Memory B cell (primary cell): ENCODE measurements at regions not wholly inside any gene's neighbourhood (a gene's known extent, or its start where the extent isn't known, plus 50 kb on each side); places are given as distances from the start of the nearest gene placed in this dataset.

ENCODE experiments used
- ATAC-seq: fragments of 150-1000 bp; cut with Tn5 transposase; 2 replicates; pipeline ENCODE4 v1.10.0; 2021; ENCODE audit warnings: low read depth, mild to moderate bottlenecking, moderate library complexity
- DNase-seq, 2 donors: peaks; one replicate each; pipeline ENCODE4 v3.0.0; 2022; ENCODE audit warnings: low spot score in 2 of 2
- H3K27ac Mint-ChIP-seq: one replicate; pipeline ENCODE4 v1.8.0; 2022; ENCODE audit warnings: mild to moderate bottlenecking, moderate library complexity, mixed read lengths
- H3K27me3 Mint-ChIP-seq: one replicate; pipeline ENCODE4 v1.8.0; 2022; ENCODE audit warnings: mixed read lengths
- H3K36me3 Mint-ChIP-seq: one replicate; pipeline ENCODE4 v1.8.0; 2022; ENCODE audit warnings: mild to moderate bottlenecking, mixed read lengths
- H3K4me1 Mint-ChIP-seq: one replicate; pipeline ENCODE4 v1.8.0; 2022; ENCODE audit warnings: mixed read lengths
- H3K4me3 Mint-ChIP-seq: one replicate; pipeline ENCODE4 v1.8.0; 2022; ENCODE audit warnings: mild to moderate bottlenecking, moderate library complexity, mixed read lengths
- H3K9me3 Mint-ChIP-seq: one replicate; pipeline ENCODE4 v1.8.0; 2022; ENCODE audit warnings: mixed read lengths

GRCh38 chr4:74613266-74613665 lies 168.3 kb downstream of the AREG start:
- H3K27ac Mint-ChIP-seq, result no peak overlapping the region

DNA sequence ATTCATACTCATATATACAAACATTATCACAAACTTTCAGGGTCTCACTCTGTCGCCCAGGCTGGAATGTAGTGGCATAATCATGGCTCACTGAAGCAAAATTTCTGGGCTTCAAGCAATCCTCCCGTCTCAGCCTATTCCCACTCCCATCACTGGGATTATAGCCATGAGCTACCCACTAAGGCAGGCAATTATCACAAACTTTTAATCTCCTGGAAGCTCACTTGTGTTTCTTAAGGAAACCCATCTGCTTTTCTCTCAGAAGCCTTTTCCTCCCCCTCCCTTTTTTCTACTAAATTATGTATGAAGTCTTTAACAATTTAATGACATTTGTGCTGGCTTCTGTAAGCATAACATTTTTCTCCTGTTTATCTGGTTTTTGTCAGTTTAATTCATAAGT lies 170.5 kb downstream of the AREG start:
- H3K4me3 Mint-ChIP-seq, result no peak overlapping the region
- ATAC-seq, result no peak
- H3K4me1 Mint-ChIP-seq, result no peaks in the 10 kb centered on the region

More at GRCh38 chr4:74613266-74613665, 168.3 kb downstream of the AREG start:
- no peak overlapping the region for H3K4me3 Mint-ChIP-seq
- H3K36me3 Mint-ChIP-seq, result no peaks in the 10 kb centered on the region
- DNase-seq (no peak), ATAC-seq (no peak)
- H3K4me1 Mint-ChIP-seq, result no peaks in the 10 kb centered on the region
- H3K27me3 Mint-ChIP-seq, result peaks cover 7% of the 10 kb centered on the region
- no peaks in the 10 kb centered on the region for H3K9me3 Mint-ChIP-seq

GRCh38 chr4:74618166-74618565 lies 173.2 kb downstream of the AREG start:
- peaks cover 7% of the 10 kb centered on the region for H3K27me3 Mint-ChIP-seq
- ATAC-seq (no peak), DNase-seq (no peak)
- H3K9me3 Mint-ChIP-seq, result no peaks in the 10 kb centered on the region
- no peaks in the 10 kb centered on the region for H3K36me3 Mint-ChIP-seq
- no peaks in the 10 kb centered on the region for H3K4me1 Mint-ChIP-seq
- H3K27ac Mint-ChIP-seq, result no peak overlapping the region
- no peak overlapping the region for H3K4me3 Mint-ChIP-seq

More for the DNA sequence above, 170.5 kb downstream of the AREG start:
- no peak overlapping the region for H3K27ac Mint-ChIP-seq
- peaks cover 8% of the 10 kb centered on the region for H3K27me3 Mint-ChIP-seq
- H3K36me3 Mint-ChIP-seq, result no peaks in the 10 kb centered on the region
- no peaks in the 10 kb centered on the region for H3K9me3 Mint-ChIP-seq
- no peak for DNase-seq

GRCh38 chr4:74618659-74619058 lies 173.7 kb downstream of the AREG start:
- Mint-ChIP-seq H3K36me3 (no peaks in the 10 kb centered on the region), H3K9me3 (no peaks in the 10 kb centered on the region), H3K4me3 (no peak overlapping the region), H3K4me1 (no peaks in the 10 kb centered on the region), H3K27ac (no peak overlapping the region), H3K27me3 (peaks cover 7% of the 10 kb centered on the region)
- no peak for DNase-seq
- ATAC-seq, result no peak

DNA sequence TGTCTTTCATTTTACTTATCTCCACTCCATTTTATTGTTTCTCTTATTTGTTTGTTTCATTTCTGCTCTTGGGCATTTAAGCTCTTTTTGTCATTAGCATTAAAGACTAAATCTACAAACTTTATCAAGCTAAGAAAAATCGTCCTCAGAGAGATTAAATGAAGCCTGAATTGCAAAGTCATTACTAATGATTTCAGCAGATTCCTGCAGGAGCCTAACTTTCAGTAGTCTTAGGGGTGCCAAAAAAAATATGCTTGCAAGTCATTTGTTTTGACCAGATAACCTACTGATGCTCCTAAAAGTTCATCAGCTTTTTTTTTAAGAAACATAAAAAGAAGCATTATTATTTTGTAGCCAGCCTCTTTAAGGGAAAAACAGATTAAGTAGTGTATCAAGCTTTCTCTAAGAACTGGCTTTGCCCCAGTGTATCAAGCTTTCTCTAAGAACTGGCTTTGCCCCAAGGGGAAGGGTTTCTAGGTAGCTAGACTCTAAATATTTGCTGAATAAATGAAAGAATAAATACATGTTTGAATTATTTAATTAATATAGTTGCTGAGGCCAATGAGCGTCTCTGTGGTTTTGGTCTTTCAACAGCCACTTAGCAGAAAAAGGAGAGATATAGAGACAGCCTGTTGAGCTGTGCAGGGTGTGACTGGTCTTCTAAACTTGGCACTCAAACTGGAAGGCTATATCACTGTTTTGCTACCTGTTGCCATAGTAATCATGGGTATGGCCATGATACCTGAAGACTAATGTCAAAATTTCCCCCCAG lies 174.2 kb downstream of the BTC start:
- H3K27me3 Mint-ChIP-seq, result peaks cover 4% of the 10 kb centered on the region
- DNase-seq (no peak), ATAC-seq (no peak)
- H3K9me3 Mint-ChIP-seq, result no peaks in the 10 kb centered on the region
- no peaks in the 10 kb centered on the region for H3K36me3 Mint-ChIP-seq
- H3K4me1 Mint-ChIP-seq, result no peaks in the 10 kb centered on the region
- no peak overlapping the region for H3K27ac Mint-ChIP-seq
- H3K4me3 Mint-ChIP-seq, result no peak overlapping the region

GRCh38 chr4:74621616-74622015 lies 172.7 kb downstream of the BTC start:
- Mint-ChIP-seq H3K4me3 (no peak overlapping the region), H3K27ac (no peak overlapping the region), H3K27me3 (peaks cover 4% of the 10 kb centered on the region), H3K9me3 (no peaks in the 10 kb centered on the region), H3K36me3 (no peaks in the 10 kb centered on the region), H3K4me1 (no peaks in the 10 kb centered on the region)
- ATAC-seq, result no peak
- no peak for DNase-seq

- H3K27ac Mint-ChIP-seq, result no peak overlapping the region
- peaks cover 4% of the 10 kb centered on the region for H3K27me3 Mint-ChIP-seq
- no peaks in the 10 kb centered on the region for H3K4me1 Mint-ChIP-seq
- ATAC-seq, result peak; percentile 61
- no peaks in the 10 kb centered on the region for H3K36me3 Mint-ChIP-seq
- peak in 1 of 2 donors; percentile 20 for DNase-seq
- H3K9me3 Mint-ChIP-seq, result no peaks in the 10 kb centered on the region
- H3K4me3 Mint-ChIP-seq, result no peak overlapping the region
Observed at GRCh38 chr4:74623041-74623440, 171.3 kb downstream of the BTC start.

DNA sequence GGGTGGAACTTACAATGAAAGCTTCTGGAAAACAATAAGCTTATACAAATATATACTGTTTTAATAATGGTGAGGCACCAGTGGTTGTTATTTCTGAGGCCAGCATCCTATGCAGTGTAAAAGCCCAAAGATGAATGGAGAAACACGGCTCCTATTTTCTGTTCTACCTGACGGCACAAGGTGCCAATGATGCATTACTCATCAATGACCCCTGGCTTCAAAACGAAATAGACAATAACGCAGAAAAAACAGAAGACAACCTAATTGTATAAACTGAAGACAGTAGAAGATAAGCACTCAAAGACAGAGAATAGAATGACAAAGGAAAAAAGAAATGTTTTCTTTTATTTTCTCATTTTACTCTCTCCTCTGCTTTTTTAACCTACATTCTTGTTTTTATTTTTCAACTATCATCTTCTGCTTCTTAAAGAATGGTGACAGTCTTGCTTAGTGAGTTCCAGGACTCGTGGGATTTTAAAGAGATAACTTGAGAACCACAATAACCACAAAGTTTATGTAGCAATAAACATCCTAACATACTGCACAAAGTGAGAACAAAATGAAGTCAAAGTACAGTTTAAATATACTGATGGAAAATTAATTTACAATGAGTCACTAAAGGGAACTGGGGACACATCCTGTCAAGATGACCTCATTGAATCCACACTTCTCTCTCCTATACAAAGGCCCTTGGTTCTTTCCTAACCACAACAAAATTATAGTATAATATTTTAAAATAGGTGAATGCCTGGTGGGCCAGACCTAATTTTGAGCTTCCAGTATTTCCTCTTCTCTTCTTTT lies 169.8 kb downstream of the BTC start:
- no peaks in the 10 kb centered on the region for H3K27me3 Mint-ChIP-seq
- no peaks in the 10 kb centered on the region for H3K4me1 Mint-ChIP-seq
- H3K4me3 Mint-ChIP-seq, result no peak overlapping the region
- no peak overlapping the region for H3K27ac Mint-ChIP-seq
- H3K36me3 Mint-ChIP-seq, result no peaks in the 10 kb centered on the region
- H3K9me3 Mint-ChIP-seq, result no peaks in the 10 kb centered on the region
- ATAC-seq (no peak), DNase-seq (no peak)

- no peak overlapping the region for H3K27ac Mint-ChIP-seq
- no peaks in the 10 kb centered on the region for H3K9me3 Mint-ChIP-seq
- ATAC-seq, result no peak
Observed at GRCh38 chr4:74625981-74626380, 168.3 kb downstream of the BTC start.

GRCh38 chr4:74627093-74627492 lies 167.2 kb downstream of the BTC start:
- Mint-ChIP-seq H3K4me3 (no peak overlapping the region), H3K27me3 (peaks cover 2% of the 10 kb centered on the region), H3K27ac (no peak overlapping the region), H3K4me1 (no peaks in the 10 kb centered on the region), H3K9me3 (no peaks in the 10 kb centered on the region), H3K36me3 (no peaks in the 10 kb centered on the region)
- no peak for DNase-seq
- no peak for ATAC-seq

More at GRCh38 chr4:74625981-74626380, 168.3 kb downstream of the BTC start:
- H3K4me1 Mint-ChIP-seq, result no peaks in the 10 kb centered on the region
- H3K27me3 Mint-ChIP-seq, result peaks cover 2% of the 10 kb centered on the region
- no peaks in the 10 kb centered on the region for H3K36me3 Mint-ChIP-seq
- DNase-seq, result no peak
- no peak overlapping the region for H3K4me3 Mint-ChIP-seq

DNA sequence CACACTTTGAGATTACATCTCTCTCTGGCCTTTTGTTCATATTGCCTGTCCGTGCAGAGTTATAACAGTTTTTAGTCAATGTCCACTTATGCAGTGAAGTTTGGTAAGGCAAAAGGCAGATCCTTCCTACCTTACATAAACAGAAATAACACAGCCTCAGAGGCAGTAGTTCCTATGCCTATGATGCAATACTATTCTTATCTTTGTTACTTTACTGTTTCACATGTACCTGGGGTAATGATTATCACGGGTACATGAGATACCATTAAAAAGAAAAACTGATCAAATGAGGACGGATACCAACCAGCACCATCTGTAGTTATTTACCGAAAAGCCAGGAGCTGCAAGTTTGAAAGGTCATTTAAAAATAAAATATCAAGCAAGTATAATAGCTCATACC lies 166.8 kb downstream of the BTC start:
- Mint-ChIP-seq H3K36me3 (no peaks in the 10 kb centered on the region), H3K27ac (no peak overlapping the region), H3K4me3 (no peak overlapping the region), H3K9me3 (no peaks in the 10 kb centered on the region), H3K27me3 (peaks cover 2% of the 10 kb centered on the region), H3K4me1 (peaks cover under 1% of the 10 kb centered on the region)
- no peak for DNase-seq
- ATAC-seq, result no peak

- H3K27me3 Mint-ChIP-seq, result peaks cover 4% of the 10 kb centered on the region
- H3K27ac Mint-ChIP-seq, result no peak overlapping the region
- DNase-seq (no peak), ATAC-seq (no peak)
- peaks cover 2% of the 10 kb centered on the region for H3K9me3 Mint-ChIP-seq
- no peaks in the 10 kb centered on the region for H3K36me3 Mint-ChIP-seq
- H3K4me1 Mint-ChIP-seq, result peaks cover 2% of the 10 kb centered on the region
- H3K4me3 Mint-ChIP-seq, result no peak overlapping the region
Observed at GRCh38 chr4:74628852-74629620, 165.3 kb downstream of the BTC start.

DNA sequence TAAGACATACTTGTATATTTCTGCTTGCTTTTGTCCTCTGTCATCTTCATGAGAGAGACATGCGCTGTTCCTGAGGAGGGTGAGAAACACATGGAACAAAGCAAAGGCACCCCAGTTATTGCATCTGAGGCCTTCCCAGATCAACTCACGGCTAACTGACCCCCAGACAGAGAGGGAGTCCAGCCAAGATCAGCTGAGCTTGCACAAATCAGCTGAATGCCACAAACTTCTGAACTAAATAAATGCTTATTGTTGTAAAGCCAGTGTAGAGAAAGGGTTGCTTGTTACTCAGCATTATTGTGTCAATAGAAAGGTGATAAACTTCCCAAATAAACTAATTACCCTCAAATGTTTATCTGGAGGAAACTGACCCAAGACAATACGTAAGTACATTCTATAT lies 163.8 kb downstream of the BTC start:
- Mint-ChIP-seq H3K4me1 (peaks cover 2% of the 10 kb centered on the region), H3K27me3 (peaks cover 7% of the 10 kb centered on the region), H3K9me3 (peaks cover 2% of the 10 kb centered on the region), H3K36me3 (no peaks in the 10 kb centered on the region), H3K27ac (no peak overlapping the region), H3K4me3 (no peak overlapping the region)
- ATAC-seq (no peak), DNase-seq (no peak)

GRCh38 chr4:74631338-74631737 lies 163.0 kb downstream of the BTC start:
- no peak for DNase-seq
- no peak overlapping the region for H3K27ac Mint-ChIP-seq
- no peak for ATAC-seq
- H3K4me3 Mint-ChIP-seq, result no peak overlapping the region
- H3K36me3 Mint-ChIP-seq, result no peaks in the 10 kb centered on the region
- peaks cover 2% of the 10 kb centered on the region for H3K4me1 Mint-ChIP-seq
- H3K27me3 Mint-ChIP-seq, result peaks cover 7% of the 10 kb centered on the region
- H3K9me3 Mint-ChIP-seq, result peaks cover 2% of the 10 kb centered on the region
